Panc1 (cell line): ENCODE measurements at regions not wholly inside any gene's neighbourhood (a gene's known extent, or its start where the extent isn't known, plus 50 kb on each side); places are given as distances from the start of the nearest gene placed in this dataset.

Source experiments
- ATAC-seq: fragments of 200-7000 bp; cut with Tn5 transposase; 2 replicates; pipeline ENCODE4 v1.9.1; 2020; ENCODE audit warnings: mild to moderate bottlenecking, moderate library complexity
- BruUV-seq: library from RNA; stranded (reverse); fragments of 400-500 nt; replicated peaks from 2 replicates; lab custom pipeline; 2021; lab: Mats Ljungman, UMichigan
- CTCF ChIA-PET: fragments of 300-600 bp; sonication (Branson Sonifier 250); formaldehyde crosslinking; loops from one replicate; lab custom pipeline; 2022; ENCODE audit warnings: antibody characterized with exemption; lab: Charles Lee
- POLR2A ChIA-PET: fragments of 300-600 bp; sonication (Branson Sonifier 250); formaldehyde crosslinking; loops from one replicate; lab custom pipeline; 2022; ENCODE audit warnings: antibody characterized with exemption; lab: Charles Lee
- DNase-seq: peaks from one replicate; pipeline ENCODE4 v3.0.0-alpha.2; 2010; ENCODE audit warnings: low read depth, low spot score
- H3K27ac ChIP-seq: 2 replicates; pipeline ENCODE4 v1.5.1; 2011; ENCODE audit warnings: mild to moderate bottlenecking, low read length, inconsistent platforms
- H3K27me3 ChIP-seq: fragments of 200-500 bp; sonication (Bioruptor generic); 2 replicates; pipeline ENCODE4 v1.6.0; 2014; ENCODE audit warnings: low read length, inconsistent platforms; ENCODE audit not compliant: control insufficient read depth, insufficient read depth
- H3K36me3 ChIP-seq: fragments of 200-500 bp; sonication (Bioruptor generic); 2 replicates; pipeline ENCODE4 v1.5.1; 2014; ENCODE audit warnings: inconsistent platforms, mild to moderate bottlenecking, low read length, moderate library complexity; ENCODE audit not compliant: control insufficient read depth, insufficient read depth
- H3K4me1 ChIP-seq: 2 replicates; pipeline ENCODE4 v1.5.1; 2011; ENCODE audit warnings: inconsistent platforms, mild to moderate bottlenecking, low read length, moderate library complexity; ENCODE audit not compliant: control insufficient read depth, insufficient read depth
- H3K4me3 ChIP-seq, 2 experiments: 2 replicates each; pipeline ENCODE4 v1.5.1; 2011 to 2012; ENCODE audit warnings: low read depth in 2 of 2, low read length in 2 of 2, mild to moderate bottlenecking in 2 of 2, inconsistent platforms in 1 of 2, moderate library complexity in 1 of 2
- H3K9me3 ChIP-seq: fragments of 200-500 bp; sonication (Bioruptor generic); 2 replicates; pipeline ENCODE4 v1.5.1; 2014; ENCODE audit warnings: low read depth, mild to moderate bottlenecking, inconsistent platforms, low read length, moderate library complexity; ENCODE audit not compliant: control insufficient read depth, insufficient read depth
- CTCF ChIP-seq: fragments of 450-650 bp; IDR thresholded peaks from 2 replicates; pipeline ENCODE4 v1.5.1; 2017; ENCODE audit warnings: mild to moderate bottlenecking
- POLR2AphosphoS5 ChIP-seq: IDR thresholded peaks from 2 replicates; pipeline ENCODE4 v1.6.1; 2012; ENCODE audit warnings: mild to moderate bottlenecking, low read depth, low read length, moderate library complexity
- REST ChIP-seq, 2 experiments: IDR thresholded peaks; 2 replicates each; pipeline ENCODE4 v1.6.1; 2011 to 2012; ENCODE audit warnings: low read depth in 2 of 2, control low read depth in 1 of 2, low read length in 1 of 2, mild to moderate bottlenecking in 1 of 2, moderate library complexity in 1 of 2; ENCODE audit not compliant: insufficient read depth in 1 of 2
- SIN3A ChIP-seq: IDR thresholded peaks from 2 replicates; pipeline ENCODE4 v1.6.1; 2012; ENCODE audit warnings: low read depth, mild to moderate bottlenecking, low read length, moderate library complexity, borderline replicate concordance; ENCODE audit not compliant: insufficient read depth
- TCF7L2 ChIP-seq: IDR thresholded peaks from 2 replicates; pipeline ENCODE4 v1.6.1; 2011; ENCODE audit warnings: mild to moderate bottlenecking, low read depth, low read length, inconsistent platforms
- in situ Hi-C: cut with HindIII; loops from 2 replicates; pipeline ENCODE4 v1.10.0; 2016; ENCODE audit warnings: low sequenced_read_pairs, low pct_unique_long_range_greater_than_20kb
- intact Hi-C: fragments of 100-400 bp; cut with micrococcal nuclease; formaldehyde crosslinking; loops from one replicate; pipeline ENCODE4 v1.10.0; 2022; ENCODE audit not compliant: unreplicated experiment

GRCh38 chrX:40449956-40450706 lies 130.6 kb upstream of the ATP6AP2 start:
- Histone ChIP-seq H3K27me3 (no peaks in the 10 kb centered on the region), H3K36me3 (no peaks in the 10 kb centered on the region), H3K27ac (no peak overlapping the region), H3K9me3 (no peaks in the 10 kb centered on the region), H3K4me1 (no peaks in the 10 kb centered on the region), H3K4me3 (no peak overlapping the region)
- no peak for TF ChIP-seq CTCF
- no peak for TF ChIP-seq TCF7L2
- no peak for TF ChIP-seq REST (IDR thresholded peaks at IDR 0.05; ENCODE audit: insufficient read depth in 1 of 2, low read depth in 2 of 2, low read length in 1 of 2)
- TF ChIP-seq SIN3A: no peak
- no peak for TF ChIP-seq POLR2AphosphoS5
- ChIA-PET POLR2A (no interaction called here), CTCF (no interaction called here)
- intact Hi-C loops (no loop called here), in situ Hi-C loops (no loop called here)
- BruUV-seq: no TSS peak
- no peak for ATAC-seq
- no peak for DNase-seq

GRCh38 chrX:40449396-40449795 lies 131.4 kb upstream of the ATP6AP2 start:
- no peaks in the 10 kb centered on the region for H3K27me3 ChIP-seq
- no peaks in the 10 kb centered on the region for H3K36me3 ChIP-seq
- intact Hi-C loops (no loop called here), in situ Hi-C loops (no loop called here)
- ChIA-PET POLR2A (no interaction called here), CTCF (no interaction called here)
- TF ChIP-seq TCF7L2: no peak
- TF ChIP-seq POLR2AphosphoS5: no peak
- no peak for TF ChIP-seq REST (IDR thresholded peaks at IDR 0.05; ENCODE audit: insufficient read depth in 1 of 2, low read depth in 2 of 2, low read length in 1 of 2)
- TF ChIP-seq SIN3A: no peak
- TF ChIP-seq CTCF: no peak
- H3K4me3 ChIP-seq: no peak overlapping the region
- no peaks in the 10 kb centered on the region for H3K9me3 ChIP-seq
- ATAC-seq (no peak), DNase-seq (no peak)
- no peaks in the 10 kb centered on the region for H3K4me1 ChIP-seq
- no peak overlapping the region for H3K27ac ChIP-seq
- BruUV-seq: no TSS peak
